MM.1S (cell line): ENCODE measurements at regions not wholly inside any gene's neighbourhood (a gene's known extent, or its start where the extent isn't known, plus 50 kb on each side); places are given as distances from the start of the nearest gene placed in this dataset.

Experiments
- DNase-seq: peaks from one replicate; pipeline ENCODE4 v3.0.0-alpha.2; 2015
- H2AFZ ChIP-seq: fragments of 300-600 bp; sonication (generic); 2 replicates; pipeline ENCODE4 v1.6.0; 2016; ENCODE audit warnings: antibody characterized with exemption, low read length
- H3F3A ChIP-seq: fragments of 300-600 bp; sonication (generic); 2 replicates; pipeline ENCODE4 v1.6.1; 2016; ENCODE audit warnings: mild to moderate bottlenecking, antibody characterized with exemption, low read length, moderate library complexity, mixed read lengths; ENCODE audit not compliant: insufficient read depth
- H3K27ac ChIP-seq: fragments of 300-600 bp; sonication (generic); 2 replicates; pipeline ENCODE4 v1.5.1; 2016; ENCODE audit warnings: mild to moderate bottlenecking, low read length
- H3K27me3 ChIP-seq: fragments of 300-600 bp; sonication (generic); replicated peaks from 2 replicates; pipeline ENCODE4 v1.6.0; 2016; ENCODE audit warnings: low read length; ENCODE audit not compliant: insufficient read depth
- H3K36me3 ChIP-seq: fragments of 300-600 bp; sonication (generic); replicated peaks from 2 replicates; pipeline ENCODE4 v1.6.1; 2016; ENCODE audit warnings: mild to moderate bottlenecking, low read length, mixed read lengths; ENCODE audit not compliant: insufficient read depth
- H3K4me1 ChIP-seq: fragments of 300-600 bp; sonication (generic); 2 replicates; pipeline ENCODE4 v1.6.1; 2016; ENCODE audit warnings: low read length, mixed read lengths
- H3K4me2 ChIP-seq: fragments of 300-600 bp; sonication (generic); 2 replicates; pipeline ENCODE4 v1.6.0; 2016; ENCODE audit warnings: low read depth, low read length
- H3K4me3 ChIP-seq: fragments of 300-600 bp; sonication (generic); 2 replicates; pipeline ENCODE4 v1.5.1; 2016; ENCODE audit warnings: low read length, mixed read lengths
- H3K79me2 ChIP-seq: fragments of 300-600 bp; sonication (generic); 2 replicates; pipeline ENCODE4 v1.6.1; 2016; ENCODE audit warnings: mixed run types, low read length, mixed read lengths
- H3K9ac ChIP-seq: fragments of 300-600 bp; sonication (generic); 2 replicates; pipeline ENCODE4 v1.6.1; 2016; ENCODE audit warnings: low read length, mixed read lengths
- H3K9me2 ChIP-seq: fragments of 300-600 bp; sonication (generic); replicated peaks from 2 replicates; pipeline ENCODE4 v1.6.1; 2016; ENCODE audit warnings: mild to moderate bottlenecking, low read length, mixed read lengths; ENCODE audit not compliant: insufficient read depth
- H3K9me3 ChIP-seq: fragments of 300-600 bp; sonication (generic); replicated peaks from 2 replicates; pipeline ENCODE4 v1.6.1; 2016; ENCODE audit warnings: mild to moderate bottlenecking, low read length, mixed read lengths; ENCODE audit not compliant: insufficient read depth
- H4K20me1 ChIP-seq: fragments of 300-600 bp; sonication (generic); 2 replicates; pipeline ENCODE4 v1.6.1; 2016; ENCODE audit warnings: mild to moderate bottlenecking, low read length, moderate library complexity, mixed read lengths; ENCODE audit not compliant: insufficient read depth
- CTCF ChIP-seq: fragments of 300-600 bp; sonication (generic); IDR thresholded peaks from 2 replicates; pipeline ENCODE4 v1.5.1; 2016; ENCODE audit warnings: antibody characterized with exemption, low read length, mixed read lengths
- EZH2 ChIP-seq: fragments of 300-600 bp; sonication (generic); optimal IDR thresholded peaks from 2 replicates; pipeline ENCODE3; 2017; ENCODE audit warnings: low read depth, mild to moderate bottlenecking, antibody characterized with exemption, low read length, mixed read lengths
- EZH2phosphoT487 ChIP-seq: fragments of 300-600 bp; sonication (generic); IDR thresholded peaks from 2 replicates; pipeline ENCODE4 v1.6.1; 2018; ENCODE audit warnings: antibody characterized with exemption, low read length

DNA sequence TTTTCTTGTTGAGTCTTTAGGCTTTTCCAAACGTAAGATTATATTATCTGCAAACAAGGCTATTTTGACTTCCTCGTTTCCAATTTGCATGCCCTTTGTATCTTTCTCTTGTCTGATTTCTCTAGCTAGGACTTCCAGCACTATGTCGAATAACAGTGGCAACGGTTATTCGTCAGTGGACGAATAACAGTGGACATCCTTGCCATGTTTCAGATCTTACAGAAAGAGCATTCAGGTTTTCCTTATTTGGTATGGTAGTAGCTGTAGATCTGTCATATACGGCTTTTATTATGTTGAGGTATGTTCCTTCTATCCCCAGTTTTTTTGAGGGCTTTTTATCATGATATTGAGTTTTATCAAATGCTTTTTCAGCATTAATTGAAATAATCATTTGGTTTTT, 634.6 kb upstream of the ADGRL3 start:
- Histone ChIP-seq H3K9ac (no peak overlapping the region), H2AFZ (no peak overlapping the region), H3K4me1 (no peaks in the 10 kb centered on the region), H3K36me3 (no peaks in the 10 kb centered on the region), H3K79me2 (no peaks in the 10 kb centered on the region), H3K9me3 (no peaks in the 10 kb centered on the region), H3F3A (no peaks in the 10 kb centered on the region), H3K4me2 (no peak overlapping the region), H3K27me3 (no peaks in the 10 kb centered on the region), H3K4me3 (no peak overlapping the region), H3K27ac (no peak overlapping the region), H3K9me2 (no peaks in the 10 kb centered on the region), H4K20me1 (no peaks in the 10 kb centered on the region)
- TF ChIP-seq CTCF (no peak), EZH2phosphoT487 (no peak), EZH2 (no peak)
- DNase-seq: no peak

GRCh38 chr4:60575336-60575735, 624.8 kb upstream of the ADGRL3 start:
- Histone ChIP-seq H3K27ac (no peak overlapping the region), H4K20me1 (no peaks in the 10 kb centered on the region), H3K4me3 (no peak overlapping the region), H2AFZ (no peak overlapping the region), H3K79me2 (no peaks in the 10 kb centered on the region), H3K27me3 (no peaks in the 10 kb centered on the region), H3F3A (no peaks in the 10 kb centered on the region), H3K4me1 (no peaks in the 10 kb centered on the region), H3K9me2 (no peaks in the 10 kb centered on the region), H3K9ac (no peak overlapping the region), H3K36me3 (no peaks in the 10 kb centered on the region), H3K4me2 (no peak overlapping the region), H3K9me3 (no peaks in the 10 kb centered on the region)
- no peak for DNase-seq
- TF ChIP-seq EZH2 (no peak), EZH2phosphoT487 (no peak), CTCF (no peak)

GRCh38 chr4:60579335-60579734, 620.8 kb upstream of the ADGRL3 start:
- no peak for TF ChIP-seq CTCF
- no peak for TF ChIP-seq EZH2phosphoT487
- no peak for TF ChIP-seq EZH2
- Histone ChIP-seq H4K20me1 (no peaks in the 10 kb centered on the region), H3K4me1 (0 out of 2 replicates have a peak, but pooled peaks cover 5% of the 10 kb centered on the region), H3K4me2 (no peak overlapping the region), H2AFZ (no peak overlapping the region), H3K4me3 (no peak overlapping the region), H3K79me2 (no peaks in the 10 kb centered on the region), H3K9ac (no peak overlapping the region), H3K27me3 (no peaks in the 10 kb centered on the region), H3F3A (no peaks in the 10 kb centered on the region), H3K27ac (no peak overlapping the region), H3K9me3 (no peaks in the 10 kb centered on the region), H3K36me3 (no peaks in the 10 kb centered on the region), H3K9me2 (no peaks in the 10 kb centered on the region)
- no peak for DNase-seq
